ENCODE measurements at regions not wholly inside any gene's neighbourhood (a gene's known extent, or its start where the extent isn't known, plus 50 kb on each side); places are given as distances from the start of the nearest gene placed in this dataset.

DNA sequence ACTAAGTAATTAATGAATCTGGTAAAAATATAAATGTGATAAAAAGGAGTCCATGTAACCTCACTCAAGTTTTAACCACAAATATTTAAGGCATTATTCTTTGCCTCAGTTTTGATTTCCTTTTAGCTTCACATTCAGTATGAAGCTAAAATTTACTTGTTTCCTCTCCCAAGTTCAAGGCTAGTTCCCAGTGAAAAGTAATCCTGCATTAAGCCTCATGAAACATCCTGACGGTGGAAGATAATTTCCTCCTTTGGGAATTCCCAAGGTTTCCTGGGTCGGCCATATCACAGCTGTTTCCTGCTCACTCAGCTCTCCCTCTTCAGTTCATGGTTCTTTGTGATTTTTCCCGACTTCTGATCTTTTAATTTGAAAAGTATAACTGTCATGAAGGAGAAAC is 1256.8 kb upstream of the FLRT2 start:
- Histone ChIP-seq H3K4me3 (ENCODE audit: low read length in 3 of 3) (no peak overlapping the region), H3K9ac (ENCODE audit: low read length in 3 of 3) (no peak overlapping the region)
- TF ChIP-seq CTCF (IDR thresholded peaks at IDR 0.05; ENCODE audit: borderline replicate concordance, extremely low read depth, insufficient read depth) = no peak

DNA sequence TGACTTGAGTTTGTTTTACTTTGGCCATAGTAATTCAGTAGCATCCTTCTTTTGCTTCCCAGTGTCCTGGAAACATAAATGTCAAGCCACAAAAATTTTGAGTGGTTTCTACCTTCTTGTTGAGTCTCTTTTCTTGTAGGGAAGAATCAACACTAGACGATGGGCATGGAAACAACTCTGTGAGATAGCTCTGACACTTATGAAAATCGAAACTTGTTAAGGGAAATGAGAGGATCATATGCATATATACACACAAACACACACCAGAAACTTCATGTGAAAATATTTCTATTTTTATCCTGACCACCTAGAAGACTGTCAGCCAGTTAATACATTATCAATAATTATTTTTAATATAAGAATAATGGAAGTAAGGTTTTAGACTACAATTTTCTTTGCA is 1247.3 kb upstream of the FLRT2 start:
- Histone ChIP-seq H3K4me3 (ENCODE audit: low read length in 3 of 3) (no peak overlapping the region), H3K27ac (ENCODE audit: low read depth in 2 of 2, low read length in 2 of 2) (no peak overlapping the region), H3K9me3 (ENCODE audit: control insufficient read depth in 2 of 3, insufficient read depth in 1 of 3, low read length in 3 of 3) (no peaks in the 10 kb centered on the region), H3K27me3 (ENCODE audit: control insufficient read depth, insufficient read depth, low read length) (no peaks in the 10 kb centered on the region), H3K36me3 (ENCODE audit: control insufficient read depth in 2 of 3, insufficient read depth in 3 of 3, low read length in 3 of 3) (no peaks in the 10 kb centered on the region), H3K4me1 (ENCODE audit: control insufficient read depth in 2 of 3, insufficient read depth in 2 of 3, low read depth in 1 of 3, low read length in 3 of 3) (no peaks in the 10 kb centered on the region), H3K9ac (ENCODE audit: low read length in 3 of 3) (no peak overlapping the region)
- DNase-seq (no peak), FAIRE-seq (no peak)
- intact Hi-C loops (cut with DNase I) = no loop called here
- no peak for TF ChIP-seq CTCF (IDR thresholded peaks at IDR 0.05; ENCODE audit: borderline replicate concordance, extremely low read depth, insufficient read depth)

More for the DNA sequence above, 1256.8 kb upstream of the FLRT2 start:
- no peaks in the 10 kb centered on the region for H3K36me3 ChIP-seq (ENCODE audit: control insufficient read depth in 2 of 3, insufficient read depth in 3 of 3, low read length in 3 of 3)
- FAIRE-seq (no peak), DNase-seq (no peak)
- no peaks in the 10 kb centered on the region for H3K9me3 ChIP-seq (ENCODE audit: control insufficient read depth in 2 of 3, insufficient read depth in 1 of 3, low read length in 3 of 3)
- no peaks in the 10 kb centered on the region for H3K27me3 ChIP-seq (ENCODE audit: control insufficient read depth, insufficient read depth, low read length)
- intact Hi-C loops (cut with DNase I) = no loop called here
- no peak overlapping the region for H3K27ac ChIP-seq (ENCODE audit: low read depth in 2 of 2, low read length in 2 of 2)
- H3K4me1 ChIP-seq (ENCODE audit: control insufficient read depth in 2 of 3, insufficient read depth in 2 of 3, low read depth in 1 of 3, low read length in 3 of 3) = no peaks in the 10 kb centered on the region

DNA sequence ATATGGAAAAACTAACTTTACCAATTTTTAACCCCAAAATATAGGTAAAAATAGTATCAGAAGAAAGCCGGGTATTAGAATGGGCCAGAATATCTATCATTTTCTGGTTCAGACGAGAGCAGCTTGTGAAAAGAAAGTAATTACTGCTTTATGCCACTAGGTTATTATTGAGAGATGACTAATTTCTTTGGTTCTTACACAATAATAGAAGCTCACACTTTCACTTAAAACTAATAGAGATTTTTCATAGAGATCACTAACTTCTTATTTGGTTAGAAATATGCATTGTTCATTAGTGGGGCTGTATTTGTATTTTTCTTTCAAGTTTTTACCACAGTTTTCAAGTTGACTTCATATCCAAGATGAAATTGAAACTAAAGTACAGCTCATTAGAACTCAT is 1241.2 kb upstream of the FLRT2 start:
- FAIRE-seq (no peak), DNase-seq (no peak)
- Histone ChIP-seq H3K27me3 (ENCODE audit: control insufficient read depth, insufficient read depth, low read length) (no peaks in the 10 kb centered on the region), H3K36me3 (ENCODE audit: control insufficient read depth in 2 of 3, insufficient read depth in 3 of 3, low read length in 3 of 3) (no peaks in the 10 kb centered on the region), H3K4me1 (ENCODE audit: control insufficient read depth in 2 of 3, insufficient read depth in 2 of 3, low read depth in 1 of 3, low read length in 3 of 3) (no peaks in the 10 kb centered on the region), H3K27ac (ENCODE audit: low read depth in 2 of 2, low read length in 2 of 2) (no peak overlapping the region), H3K4me3 (ENCODE audit: low read length in 3 of 3) (no peak overlapping the region), H3K9me3 (ENCODE audit: control insufficient read depth in 2 of 3, insufficient read depth in 1 of 3, low read length in 3 of 3) (no peaks in the 10 kb centered on the region), H3K9ac (ENCODE audit: low read length in 3 of 3) (no peak overlapping the region)
- intact Hi-C loops (cut with DNase I) = no loop called here
- no peak for TF ChIP-seq CTCF (IDR thresholded peaks at IDR 0.05; ENCODE audit: borderline replicate concordance, extremely low read depth, insufficient read depth)

GRCh38 chr14:84298663-84299195 is 1231.2 kb upstream of the FLRT2 start:
- intact Hi-C loops (cut with DNase I) = no loop called here
- no peak for FAIRE-seq
- no peaks in the 10 kb centered on the region for H3K9me3 ChIP-seq (ENCODE audit: control insufficient read depth in 2 of 3, insufficient read depth in 1 of 3, low read length in 3 of 3)

More at GRCh38 chr14:84298663-84299195, 1231.2 kb upstream of the FLRT2 start:
- DNase-seq = peak in 2 of 5 donors; percentile 14 to 36
- no peak overlapping the region for H3K9ac ChIP-seq (ENCODE audit: low read length in 3 of 3)
- no peak for TF ChIP-seq CTCF (IDR thresholded peaks at IDR 0.05; ENCODE audit: borderline replicate concordance, extremely low read depth, insufficient read depth)
- no peaks in the 10 kb centered on the region for H3K27me3 ChIP-seq (ENCODE audit: control insufficient read depth, insufficient read depth, low read length)
- no peak overlapping the region for H3K4me3 ChIP-seq (ENCODE audit: low read length in 3 of 3)
- no peak overlapping the region for H3K27ac ChIP-seq (ENCODE audit: low read depth in 2 of 2, low read length in 2 of 2)
- H3K36me3 ChIP-seq (ENCODE audit: control insufficient read depth in 2 of 3, insufficient read depth in 3 of 3, low read length in 3 of 3) = no peaks in the 10 kb centered on the region
- H3K4me1 ChIP-seq (ENCODE audit: control insufficient read depth in 2 of 3, insufficient read depth in 2 of 3, low read depth in 1 of 3, low read length in 3 of 3) = no peaks in the 10 kb centered on the region

Data from kidney (tissue), 13 donors.